Hematopoietic multipotent progenitor cell treated with erythropoietin and hydrocortisone succinate and interleukin-3 and kit ligand, for 15 days (in vitro differentiated cells): ENCODE measurements at regions not wholly inside any gene's neighbourhood (a gene's known extent, or its start where the extent isn't known, plus 50 kb on each side); places are given as distances from the start of the nearest gene placed in this dataset.
A peak's percentile ranks its signal among the peaks of the same experiment; 100 is the strongest.
"Not testable (repeated sequence)": the region's sequence is repeated elsewhere in the genome, so short reads cannot be mapped to it uniquely, and the experiment has no call there.

Experiments
- DNase-seq: peaks from one replicate; pipeline ENCODE4 v3.0.0-alpha.2; 2015; ENCODE audit warnings: low spot score

DNA sequence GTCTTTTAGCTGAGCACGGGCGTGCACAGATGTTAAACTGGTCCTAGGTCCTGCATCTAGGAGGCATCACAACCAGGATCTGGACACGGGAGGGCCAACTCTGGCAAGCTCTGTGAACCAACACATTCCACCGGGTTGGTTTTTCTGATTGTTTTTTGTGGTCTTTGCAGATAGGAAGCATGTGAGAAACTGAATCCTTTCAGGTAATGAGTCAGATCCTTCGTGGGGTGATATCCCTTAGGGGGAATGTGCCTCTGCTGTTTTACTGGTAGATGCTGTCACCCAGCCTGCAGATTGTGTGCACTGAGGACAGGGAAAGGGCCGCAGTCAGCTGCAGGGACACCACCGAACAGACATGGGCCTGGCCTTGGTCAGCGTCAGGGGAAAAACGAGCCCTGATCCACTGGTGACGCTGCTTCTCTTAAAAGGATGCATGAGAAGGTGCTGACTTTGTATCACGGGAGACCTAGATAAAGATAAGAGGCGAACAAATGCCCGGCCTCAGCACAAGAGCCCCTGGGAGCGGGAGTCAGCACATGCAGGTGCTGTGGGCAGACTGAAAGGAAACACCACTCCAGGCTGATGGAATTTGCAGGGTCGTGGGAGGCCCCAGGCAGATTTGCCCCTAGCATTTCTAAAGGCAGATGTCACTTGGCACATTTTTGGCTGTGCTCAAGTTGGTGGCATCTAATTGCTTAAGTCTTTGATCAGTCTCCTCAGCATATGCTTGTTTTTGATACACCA is 51.1 kb downstream of the DOP1B start:
- DNase-seq: no peak

DNA sequence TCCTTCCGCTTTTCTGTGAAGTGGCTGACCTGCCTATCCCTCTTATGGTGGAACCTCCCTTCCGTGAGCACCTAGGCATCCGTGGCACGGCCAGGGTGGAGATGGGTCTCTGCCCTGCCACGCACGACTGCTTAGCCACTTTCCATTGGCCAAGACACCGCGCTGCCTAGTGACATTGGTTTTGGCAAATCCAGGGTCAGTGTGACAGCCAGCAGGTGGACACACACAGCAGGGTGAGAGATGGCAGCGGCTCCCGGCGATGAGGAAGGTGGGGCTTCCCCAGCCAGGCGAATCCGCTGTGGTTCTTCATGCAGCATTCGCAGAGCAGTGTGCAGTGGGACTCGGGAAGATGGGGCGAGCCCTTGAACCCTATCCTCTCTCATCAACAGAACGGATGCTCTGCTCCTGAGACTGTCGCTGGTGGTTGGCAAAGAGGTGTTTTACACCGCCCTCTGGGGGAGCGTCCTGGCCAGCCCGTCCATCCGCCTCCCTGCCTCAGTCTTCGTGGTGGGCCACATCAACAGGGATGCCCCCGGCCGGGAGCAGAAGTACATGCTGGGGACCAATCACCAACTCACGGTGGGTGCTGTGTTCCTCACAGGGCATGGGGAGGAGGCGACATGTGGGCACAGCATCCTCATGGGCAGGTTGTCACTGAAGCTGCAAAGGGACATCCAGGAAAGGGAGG is 51.8 kb downstream of the DOP1B start:
- no peak for DNase-seq

- DNase-seq: peak; percentile 26
Measured at GRCh38 chr21:36209626-36210171, 53.1 kb downstream of the DOP1B start.

- DNase-seq: no peak
Measured at GRCh38 chr21:36210779-36211659, 54.4 kb downstream of the DOP1B start.

DNA sequence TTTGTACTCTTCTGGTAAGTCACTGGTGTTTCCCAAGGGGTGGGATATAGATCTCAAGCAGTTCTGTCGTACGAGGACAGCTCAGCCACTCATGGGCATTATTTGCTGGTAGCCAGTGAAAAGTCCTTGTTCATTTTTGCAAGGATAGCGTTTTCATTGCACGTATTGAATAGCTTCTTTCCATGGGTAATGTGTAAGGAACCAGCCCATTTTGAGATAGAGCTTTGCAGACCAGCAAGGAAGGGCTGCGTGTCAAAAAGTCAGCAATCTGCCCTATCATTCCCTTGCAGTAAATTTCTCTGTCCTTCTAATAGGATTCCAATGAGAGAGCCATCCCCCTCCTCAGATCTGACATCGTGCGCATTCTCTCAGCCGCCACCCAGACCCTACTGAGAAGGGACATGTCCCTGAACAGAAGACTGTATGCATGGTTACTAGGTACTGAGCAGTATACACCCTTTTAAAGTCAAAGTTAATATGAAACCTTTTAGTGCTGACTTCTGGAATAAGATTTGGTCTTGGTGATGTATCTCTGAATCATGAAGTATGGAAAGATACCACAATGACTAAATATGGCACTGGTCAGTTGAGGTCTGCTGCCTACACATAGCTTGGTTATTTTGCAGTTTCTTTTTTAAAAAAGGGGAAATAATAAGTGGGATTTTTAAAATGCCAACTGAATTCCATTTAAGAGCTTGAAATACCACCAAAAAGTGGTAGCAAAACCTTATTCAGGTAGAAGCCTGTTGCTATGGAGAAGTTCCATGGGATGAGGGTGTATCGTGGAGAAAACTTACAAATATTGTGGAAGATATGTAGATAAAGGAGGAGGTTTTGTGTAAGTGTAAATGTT is 55.3 kb downstream of the DOP1B start:
- no peak for DNase-seq

DNA sequence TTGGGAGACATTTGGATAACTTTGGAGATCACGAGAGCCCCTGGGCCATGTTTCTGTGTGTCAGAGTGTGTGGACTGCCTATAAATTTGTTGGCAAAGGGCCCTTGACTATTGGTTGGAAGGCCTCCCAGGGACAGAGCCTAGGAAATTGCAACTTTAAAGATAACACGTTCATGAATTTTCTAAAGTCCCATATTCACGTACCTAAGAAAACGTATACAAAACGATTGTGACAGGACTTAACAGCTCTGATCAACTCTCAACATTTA is 55.8 kb downstream of the DOP1B start:
- DNase-seq: no peak

GRCh38 chr21:36214561-36214960 is 57.9 kb downstream of the DOP1B start:
- DNase-seq: no peak

- DNase-seq: no peak
Measured at GRCh38 chr21:36217743-36218142, 61.1 kb downstream of the DOP1B start.

DNA sequence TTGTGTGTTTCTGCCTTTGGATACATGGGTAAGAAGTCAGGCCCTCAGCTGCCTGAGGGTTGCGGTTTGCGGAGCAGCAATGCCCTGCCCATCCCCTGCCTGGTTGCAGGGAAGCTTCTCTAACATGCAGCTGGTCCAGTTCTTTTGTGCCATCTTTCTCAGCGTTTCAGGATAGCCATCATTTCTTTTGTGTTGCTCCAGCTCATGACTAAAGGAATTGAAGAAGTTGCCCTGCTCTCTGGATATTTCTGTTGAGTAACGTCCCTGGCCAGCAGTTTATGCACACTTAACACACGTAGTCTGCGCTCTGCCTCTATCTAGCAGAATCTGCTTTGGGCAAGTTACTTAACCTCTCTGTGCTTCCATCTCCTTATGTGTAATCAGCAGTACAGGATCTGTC is 62.1 kb downstream of the DOP1B start:
- no peak for DNase-seq

- DNase-seq: no peak
Measured at GRCh38 chr21:36223451-36223850, 66.8 kb downstream of the DOP1B start.

DNA sequence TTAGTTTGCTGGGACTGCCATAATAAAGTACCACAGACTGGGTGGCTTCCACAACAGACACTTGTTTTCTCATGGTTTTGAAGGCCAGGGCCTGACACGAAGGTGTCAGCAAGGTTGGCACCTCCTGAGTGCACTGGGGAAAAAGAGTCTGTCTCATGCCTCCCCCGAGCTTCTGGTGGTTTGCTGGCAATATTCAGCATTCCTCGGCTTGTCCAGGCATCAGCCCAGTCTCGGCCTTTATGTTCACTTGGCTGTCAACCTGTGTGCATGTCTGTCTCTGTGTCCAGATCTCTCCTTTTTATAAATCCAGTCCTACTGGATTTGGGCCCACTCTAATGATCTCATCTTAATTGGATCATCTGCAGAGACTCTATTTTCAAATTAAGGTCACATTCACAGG is 72.6 kb downstream of the DOP1B start:
- DNase-seq: no peak

DNA sequence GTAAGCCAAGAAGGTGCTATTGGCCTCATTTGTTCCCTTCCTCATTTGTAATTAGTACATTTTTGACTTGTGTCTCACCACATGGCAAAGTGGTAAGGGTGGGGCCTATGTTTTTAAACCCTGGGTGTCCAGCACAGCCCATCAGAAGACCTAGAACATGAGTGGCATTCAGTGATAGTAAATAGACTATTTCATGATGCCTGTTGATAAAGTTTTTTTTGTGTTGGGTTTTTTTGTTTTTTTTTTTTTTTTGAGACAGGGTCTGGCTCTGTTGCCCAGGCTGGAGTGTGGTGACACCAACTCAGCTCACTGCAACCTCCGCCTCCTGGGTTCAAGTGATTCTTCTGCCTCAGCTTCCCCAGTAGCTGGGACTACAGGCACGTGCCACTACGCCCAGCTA is 74.8 kb downstream of the DOP1B start:
- DNase-seq: not testable (repeated sequence)

- no peak for DNase-seq
Measured at GRCh38 chr21:36232641-36233040, 76.0 kb downstream of the DOP1B start.

GRCh38 chr21:36235058-36235582 is 78.5 kb downstream of the DOP1B start:
- no peak for DNase-seq

DNA sequence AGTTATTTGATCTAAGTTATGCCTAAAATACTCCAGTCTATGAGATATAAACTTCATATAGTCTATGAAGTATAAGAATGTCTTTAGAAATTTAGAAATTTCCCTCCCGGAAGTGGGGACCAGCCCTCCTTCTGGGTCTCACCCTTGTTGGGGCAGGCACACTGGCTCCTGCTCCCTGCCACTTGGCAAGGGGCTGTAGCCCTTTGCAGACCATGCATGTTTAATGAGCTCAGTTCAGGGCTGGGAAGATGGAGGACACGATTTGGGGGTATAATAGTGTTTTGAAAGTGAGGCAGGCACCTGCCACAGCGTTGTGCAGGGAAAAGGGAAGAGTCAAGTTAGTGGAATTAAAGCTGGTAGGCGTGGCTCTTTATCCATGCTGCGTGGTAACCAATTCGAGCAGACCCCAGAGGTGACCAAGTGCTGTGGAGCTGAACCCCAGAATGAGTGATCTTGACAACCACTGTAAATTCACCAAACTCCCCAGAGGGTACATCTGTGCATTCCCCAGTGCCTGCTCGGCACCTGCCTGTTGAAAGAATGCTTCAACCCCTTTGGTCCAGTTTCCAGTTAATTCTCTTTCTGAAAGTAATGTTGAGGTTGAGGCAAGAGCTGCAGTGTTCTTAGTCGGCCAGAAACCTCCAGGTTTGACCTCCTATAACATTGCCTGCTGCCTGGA is 79.6 kb downstream of the DOP1B start:
- no peak for DNase-seq

GRCh38 chr21:36237441-36237840 is 80.8 kb downstream of the DOP1B start:
- no peak for DNase-seq

DNA sequence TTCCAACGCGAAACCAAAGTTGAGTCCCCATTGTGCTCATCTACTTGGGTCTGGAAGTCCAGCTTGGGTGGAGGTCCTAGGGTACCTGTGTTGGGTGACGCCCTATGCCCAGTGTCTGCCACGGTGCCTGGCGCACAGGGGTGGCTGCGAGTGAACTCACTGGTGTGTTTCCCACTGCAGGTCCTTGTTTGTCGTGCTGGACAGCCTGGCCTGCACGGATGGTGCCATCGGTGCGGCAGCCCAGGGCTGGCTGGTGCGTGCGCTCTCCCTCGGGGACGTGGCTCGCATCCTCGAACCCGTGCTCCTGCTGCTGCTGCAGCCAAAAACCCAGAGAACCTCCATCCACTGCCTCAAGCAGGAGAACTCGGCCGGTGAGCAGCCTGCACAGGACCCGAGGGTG is 80.4 kb upstream of the MORC3 start:
- no peak for DNase-seq

DNA sequence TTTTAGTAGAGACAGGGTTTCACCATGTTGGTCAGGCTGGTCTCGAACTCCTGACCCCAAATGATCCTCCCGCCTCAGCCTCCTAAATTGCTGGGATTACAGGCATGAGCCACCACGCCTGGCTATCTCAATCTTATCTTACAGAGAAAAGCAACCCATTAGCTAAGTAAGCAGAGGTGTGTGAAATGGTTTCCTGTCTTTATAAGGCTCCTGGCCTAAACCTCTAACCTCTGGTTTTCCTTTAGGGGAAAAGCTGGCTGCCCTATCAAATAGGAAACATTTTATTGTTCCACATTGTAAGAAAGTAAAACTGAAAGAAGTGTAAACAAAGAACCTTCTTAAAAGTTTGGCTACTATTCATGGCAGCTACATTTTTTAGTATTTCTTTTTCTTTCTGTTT is 78.3 kb upstream of the MORC3 start:
- DNase-seq: no peak

DNA sequence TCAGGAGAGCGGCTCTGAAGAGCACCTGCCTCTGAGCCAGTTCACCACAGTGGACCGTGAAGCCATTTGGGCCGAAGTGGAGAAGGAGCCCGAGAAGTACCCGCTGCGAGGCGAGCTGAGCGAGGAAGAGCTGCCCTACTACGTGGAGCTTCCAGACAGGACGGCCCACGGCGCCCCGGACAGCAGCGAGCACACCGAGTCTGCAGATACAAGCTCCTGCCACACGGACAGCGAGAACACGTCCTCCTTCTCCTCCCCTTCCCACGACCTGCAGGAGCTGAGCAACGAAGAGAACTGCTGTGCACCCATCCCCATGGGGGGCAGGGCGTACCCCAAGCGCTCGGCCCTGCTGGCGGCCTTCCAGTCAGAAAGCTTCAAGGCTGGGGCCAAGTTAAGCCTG is 74.9 kb upstream of the MORC3 start:
- no peak for DNase-seq

DNA sequence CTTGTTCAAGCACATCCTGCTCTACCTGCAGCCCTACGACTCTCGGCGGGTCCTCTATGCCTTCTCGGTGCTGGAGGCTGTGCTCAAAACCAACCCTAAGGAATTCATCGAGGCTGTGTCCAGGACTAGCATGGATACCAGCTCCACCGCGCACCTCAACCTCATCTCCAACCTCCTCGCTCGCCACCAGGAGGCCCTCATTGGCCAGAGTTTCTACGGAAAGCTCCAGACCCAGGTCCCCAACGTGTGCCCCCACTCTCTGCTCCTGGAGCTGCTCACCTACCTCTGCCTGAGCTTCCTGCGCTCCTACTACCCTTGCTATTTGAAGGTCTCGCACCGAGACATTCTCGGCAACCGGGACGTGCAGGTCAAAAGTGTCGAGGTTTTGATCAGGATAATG is 74.3 kb upstream of the MORC3 start:
- DNase-seq: no peak

DNA sequence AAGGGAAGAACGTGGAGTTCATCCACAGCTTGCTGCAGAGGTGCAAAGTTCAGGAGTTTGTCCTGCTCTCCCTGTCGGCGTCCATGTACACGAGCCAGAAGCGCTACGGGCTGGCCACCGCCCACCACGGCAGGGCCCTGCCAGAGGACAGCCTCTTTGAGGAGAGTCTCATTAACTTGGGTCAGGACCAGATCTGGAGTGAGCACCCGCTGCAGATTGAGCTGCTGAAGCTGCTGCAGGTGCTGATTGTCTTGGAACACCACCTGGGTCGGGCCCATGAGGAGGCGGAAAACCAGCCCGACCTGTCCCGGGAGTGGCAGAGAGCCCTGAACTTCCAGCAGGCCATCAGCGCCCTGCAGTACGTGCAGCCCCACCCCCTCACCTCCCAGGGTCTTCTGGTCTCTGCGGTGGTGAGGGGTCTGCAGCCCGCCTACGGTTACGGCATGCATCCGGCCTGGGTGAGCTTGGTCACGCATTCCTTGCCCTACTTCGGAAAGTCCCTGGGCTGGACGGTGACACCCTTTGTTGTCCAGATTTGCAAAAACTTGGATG is 73.8 kb upstream of the MORC3 start:
- no peak for DNase-seq
